ENCODE measurements at regions not wholly inside any gene's neighbourhood (a gene's known extent, or its start where the extent isn't known, plus 50 kb on each side); places are given as distances from the start of the nearest gene placed in this dataset.

GRCh38 chr18:78659057-78659456, 320.6 kb upstream of the SALL3 start:
- POLR2A ChIA-PET: no interaction called here
- Histone ChIP-seq H3K9me2 (ENCODE audit: insufficient read depth, low read length) (no peaks in the 10 kb centered on the region), H3K4me3 (ENCODE audit: low read depth, low read length, poor library complexity, severe bottlenecking) (no peak overlapping the region), H3K4me1 (ENCODE audit: insufficient read depth, low read length, poor library complexity, severe bottlenecking) (no peaks in the 10 kb centered on the region), H3K79me2 (ENCODE audit: insufficient read depth, low read depth, low read length) (no peaks in the 10 kb centered on the region), H3K27ac (ENCODE audit: low read depth, low read length, poor library complexity, severe bottlenecking) (no peak overlapping the region), H4K20me1 (ENCODE audit: insufficient read depth, low read length) (no peaks in the 10 kb centered on the region), H3K9me3 (ENCODE audit: low read length) (no peaks in the 10 kb centered on the region), H3K36me3 (ENCODE audit: insufficient read depth, low read length) (no peaks in the 10 kb centered on the region), H3K4me2 (ENCODE audit: low read length) (no peak overlapping the region), H2AFZ (ENCODE audit: low read length) (no peak overlapping the region)
- intact Hi-C loops (cut with micrococcal nuclease; ENCODE audit: unreplicated experiment): no loop called here
- DNase-seq (ENCODE audit: low spot score): no peak
- CTCF ChIA-PET (ENCODE audit: unreplicated experiment): no interaction called here
- TF ChIP-seq, protein P1, sequence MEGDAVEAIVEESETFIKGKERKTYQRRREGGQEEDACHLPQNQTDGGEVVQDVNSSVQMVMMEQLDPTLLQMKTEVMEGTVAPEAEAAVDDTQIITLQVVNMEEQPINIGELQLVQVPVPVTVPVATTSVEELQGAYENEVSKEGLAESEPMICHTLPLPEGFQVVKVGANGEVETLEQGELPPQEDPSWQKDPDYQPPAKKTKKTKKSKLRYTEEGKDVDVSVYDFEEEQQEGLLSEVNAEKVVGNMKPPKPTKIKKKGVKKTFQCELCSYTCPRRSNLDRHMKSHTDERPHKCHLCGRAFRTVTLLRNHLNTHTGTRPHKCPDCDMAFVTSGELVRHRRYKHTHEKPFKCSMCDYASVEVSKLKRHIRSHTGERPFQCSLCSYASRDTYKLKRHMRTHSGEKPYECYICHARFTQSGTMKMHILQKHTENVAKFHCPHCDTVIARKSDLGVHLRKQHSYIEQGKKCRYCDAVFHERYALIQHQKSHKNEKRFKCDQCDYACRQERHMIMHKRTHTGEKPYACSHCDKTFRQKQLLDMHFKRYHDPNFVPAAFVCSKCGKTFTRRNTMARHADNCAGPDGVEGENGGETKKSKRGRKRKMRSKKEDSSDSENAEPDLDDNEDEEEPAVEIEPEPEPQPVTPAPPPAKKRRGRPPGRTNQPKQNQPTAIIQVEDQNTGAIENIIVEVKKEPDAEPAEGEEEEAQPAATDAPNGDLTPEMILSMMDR (conservative IDR thresholded peaks at IDR 0.05; ENCODE audit: low read length): no peak
- no peak for TF ChIP-seq EZH2phosphoT487 (IDR thresholded peaks at IDR 0.05; ENCODE audit: borderline replicate concordance, low read depth, low read length)
- no TSS peak for BruUV-seq (replicated peaks)

DNA sequence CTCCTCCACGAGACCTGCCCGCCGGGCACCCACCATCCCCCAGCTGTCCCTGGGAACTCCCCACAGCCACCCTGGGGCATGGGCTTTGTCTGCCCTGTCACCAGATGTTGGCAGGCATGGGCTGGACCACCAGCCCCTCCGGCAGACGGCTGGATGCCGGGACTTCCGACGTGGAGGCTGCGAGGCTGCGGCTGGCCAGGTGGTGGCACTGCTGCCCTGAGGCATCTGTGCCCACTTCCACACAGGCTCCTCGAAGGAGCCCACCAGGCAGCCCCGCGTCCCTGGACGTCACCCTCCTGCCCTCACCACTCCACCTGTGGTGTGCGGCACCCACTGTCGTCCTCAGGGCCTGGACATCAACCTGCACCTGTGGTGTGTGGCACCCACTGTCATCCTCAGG, 319.9 kb upstream of the SALL3 start:
- POLR2A ChIA-PET: no interaction called here
- Histone ChIP-seq H4K20me1 (ENCODE audit: insufficient read depth, low read length) (no peaks in the 10 kb centered on the region), H3K4me1 (ENCODE audit: insufficient read depth, low read length, poor library complexity, severe bottlenecking) (no peaks in the 10 kb centered on the region), H3K4me2 (ENCODE audit: low read length) (no peak overlapping the region), H3K9me2 (ENCODE audit: insufficient read depth, low read length) (no peaks in the 10 kb centered on the region), H3K4me3 (ENCODE audit: low read depth, low read length, poor library complexity, severe bottlenecking) (no peak overlapping the region), H3K79me2 (ENCODE audit: insufficient read depth, low read depth, low read length) (no peaks in the 10 kb centered on the region), H2AFZ (ENCODE audit: low read length) (no peak overlapping the region), H3K27ac (ENCODE audit: low read depth, low read length, poor library complexity, severe bottlenecking) (no peak overlapping the region), H3K9me3 (ENCODE audit: low read length) (no peaks in the 10 kb centered on the region), H3K36me3 (ENCODE audit: insufficient read depth, low read length) (no peaks in the 10 kb centered on the region)
- no TSS peak for BruUV-seq (replicated peaks)
- DNase-seq (ENCODE audit: low spot score): no peak
- intact Hi-C loops (cut with micrococcal nuclease; ENCODE audit: unreplicated experiment): no loop called here
- TF ChIP-seq EZH2phosphoT487 (IDR thresholded peaks at IDR 0.05; ENCODE audit: borderline replicate concordance, low read depth, low read length): no peak
- TF ChIP-seq, protein P1 (conservative IDR thresholded peaks at IDR 0.05; ENCODE audit: low read length): peak; percentile 54
- CTCF ChIA-PET (ENCODE audit: unreplicated experiment): no interaction called here

GRCh38 chr18:78660311-78660710, 319.3 kb upstream of the SALL3 start:
- ChIA-PET POLR2A (no interaction called here), CTCF (ENCODE audit: unreplicated experiment) (no interaction called here)
- Histone ChIP-seq H3K4me3 (ENCODE audit: low read depth, low read length, poor library complexity, severe bottlenecking) (no peak overlapping the region), H3K79me2 (ENCODE audit: insufficient read depth, low read depth, low read length) (no peaks in the 10 kb centered on the region), H3K4me2 (ENCODE audit: low read length) (no peak overlapping the region), H3K9me2 (ENCODE audit: insufficient read depth, low read length) (no peaks in the 10 kb centered on the region), H3K9me3 (ENCODE audit: low read length) (no peaks in the 10 kb centered on the region), H4K20me1 (ENCODE audit: insufficient read depth, low read length) (no peaks in the 10 kb centered on the region), H3K27ac (ENCODE audit: low read depth, low read length, poor library complexity, severe bottlenecking) (no peak overlapping the region), H3K36me3 (ENCODE audit: insufficient read depth, low read length) (no peaks in the 10 kb centered on the region), H3K4me1 (ENCODE audit: insufficient read depth, low read length, poor library complexity, severe bottlenecking) (no peaks in the 10 kb centered on the region), H2AFZ (ENCODE audit: low read length) (no peak overlapping the region)
- no peak for DNase-seq (ENCODE audit: low spot score)
- BruUV-seq (replicated peaks): no TSS peak
- TF ChIP-seq EZH2phosphoT487 (IDR thresholded peaks at IDR 0.05; ENCODE audit: borderline replicate concordance, low read depth, low read length): no peak
- TF ChIP-seq, protein P1 (conservative IDR thresholded peaks at IDR 0.05; ENCODE audit: low read length): no peak
- intact Hi-C loops (cut with micrococcal nuclease; ENCODE audit: unreplicated experiment): no loop called here
